HL-60 (cell line): ENCODE measurements at regions not wholly inside any gene's neighbourhood (a gene's known extent, or its start where the extent isn't known, plus 50 kb on each side); places are given as distances from the start of the nearest gene placed in this dataset.

Source experiments
- CTCF ChIP-seq: IDR thresholded peaks from one replicate; pipeline ENCODE4 v1.5.1; 2011; ENCODE audit warnings: low read length, control low read depth, inconsistent platforms; ENCODE audit not compliant: insufficient read depth
- GABPA ChIP-seq: IDR thresholded peaks from 2 replicates; pipeline ENCODE4 v1.6.1; 2012; ENCODE audit warnings: low read depth
- POLR2AphosphoS5 ChIP-seq: IDR thresholded peaks from 2 replicates; pipeline ENCODE4 v1.6.1; 2012; ENCODE audit warnings: low read depth

- no peak for TF ChIP-seq CTCF
- no peak for TF ChIP-seq POLR2AphosphoS5
- TF ChIP-seq GABPA, result no peak
Measured at GRCh38 chr10:71075759-71076472, 136.5 kb upstream of the UNC5B start.
